Natural killer cell (primary cell): ENCODE measurements at regions not wholly inside any gene's neighbourhood (a gene's known extent, or its start where the extent isn't known, plus 50 kb on each side); places are given as distances from the start of the nearest gene placed in this dataset.

ENCODE experiments used
- ATAC-seq, 3 donors: fragments of 150-1000 bp in 2 of 3; fragments of 200-7000 bp in 1 of 3; cut with Tn5 transposase; 1 replicate in 1 of 3; 2 replicates in 2 of 3; pipeline ENCODE4 v1.10.0; 2021; ENCODE audit warnings: mild to moderate bottlenecking in 2 of 3, moderate library complexity in 2 of 3
- DNase-seq, 2 donors: peaks; one replicate each; pipeline versions ENCODE4 v3.0.0 to v3.0.0-alpha.2; 2013 to 2021; ENCODE audit warnings: mixed read lengths in 1 of 2
- H3K27ac ChIP-seq: one replicate; pipeline ENCODE4 v1.5.1; 2013; ENCODE audit warnings: mild to moderate bottlenecking, low read length
- H3K27me3 ChIP-seq: one replicate; pipeline ENCODE4 v1.6.1; 2013; ENCODE audit warnings: low read length; ENCODE audit not compliant: control insufficient read depth, insufficient read depth
- H3K36me3 ChIP-seq: one replicate; pipeline ENCODE4 v1.6.1; 2013; ENCODE audit warnings: low read length; ENCODE audit not compliant: control insufficient read depth, insufficient read depth
- H3K4me1 ChIP-seq: one replicate; pipeline ENCODE4 v1.6.1; 2013; ENCODE audit warnings: low read length; ENCODE audit not compliant: control insufficient read depth, insufficient read depth
- H3K4me3 ChIP-seq: one replicate; pipeline ENCODE4 v1.5.1; 2013; ENCODE audit warnings: low read length
- H3K9me3 ChIP-seq: one replicate; pipeline ENCODE4 v1.6.1; 2013; ENCODE audit warnings: low read length; ENCODE audit not compliant: control insufficient read depth, insufficient read depth
- H3K27ac Mint-ChIP-seq, 2 donors: one replicate each; pipeline ENCODE4 v1.8.0; 2022; ENCODE audit warnings: mild to moderate bottlenecking in 2 of 2, mixed read lengths in 2 of 2, moderate library complexity in 1 of 2
- H3K27me3 Mint-ChIP-seq, 2 donors: one replicate each; pipeline ENCODE4 v1.8.0; 2022; ENCODE audit warnings: low read depth in 2 of 2, mixed read lengths in 2 of 2
- H3K36me3 Mint-ChIP-seq: one replicate; pipeline ENCODE4 v1.8.0; 2022; ENCODE audit warnings: mixed read lengths
- H3K4me1 Mint-ChIP-seq, 2 donors: one replicate each; pipeline ENCODE4 v1.8.0; 2022; ENCODE audit warnings: mixed read lengths in 2 of 2
- H3K4me3 Mint-ChIP-seq: one replicate; pipeline ENCODE4 v1.8.0; 2022; ENCODE audit warnings: mild to moderate bottlenecking, moderate library complexity, mixed read lengths
- H3K9me3 Mint-ChIP-seq, 2 donors: one replicate each; pipeline ENCODE4 v1.8.0; 2022; ENCODE audit warnings: mixed read lengths in 2 of 2
- CTCF ChIP-seq: fragments of 200-600 bp; IDR thresholded peaks from one replicate; pipeline ENCODE4 v1.8.0; 2022; ENCODE audit warnings: antibody characterized with exemption
- WGBS: methylation state at CpG from one replicate; pipeline ENCODE4 v1.1.7; 2013; ENCODE audit warnings: missing lambda C conversion rate; ENCODE audit not compliant: insufficient coverage; 5-methylcytosine and 5-hydroxymethylcytosine counted together
- intact Hi-C: fragments of 100-400 bp; cut with micrococcal nuclease; formaldehyde crosslinking; loops from one replicate; pipeline ENCODE4 v1.14.2; 2022

- H3K4me1 Mint-ChIP-seq = no peaks in the 10 kb centered on the region
- no peak overlapping the region for H3K27ac ChIP-seq
- no peaks in the 10 kb centered on the region for H3K27me3 ChIP-seq
- TF ChIP-seq CTCF = no peak
- intact Hi-C loops = no loop called here
- no peaks in the 10 kb centered on the region for H3K36me3 Mint-ChIP-seq
- H3K27ac Mint-ChIP-seq = no peak overlapping the region
- 100% methylated on average over 1 of the region's 1 CpG for WGBS
- no peaks in the 10 kb centered on the region for H3K36me3 ChIP-seq
- H3K9me3 ChIP-seq = peaks cover 3% of the 10 kb centered on the region
- ATAC-seq (no peak), DNase-seq (no peak)
- H3K4me3 ChIP-seq = no peak overlapping the region
- H3K4me3 Mint-ChIP-seq = no peak overlapping the region
- no peaks in the 10 kb centered on the region for H3K27me3 Mint-ChIP-seq
- no peaks in the 10 kb centered on the region for H3K4me1 ChIP-seq
- H3K9me3 Mint-ChIP-seq = peaks cover 9 to 15% of the 10 kb centered on the region in 2 donors
Measured at GRCh38 chr2:117406443-117406842, 408.0 kb upstream of the DDX18 start.

DNA sequence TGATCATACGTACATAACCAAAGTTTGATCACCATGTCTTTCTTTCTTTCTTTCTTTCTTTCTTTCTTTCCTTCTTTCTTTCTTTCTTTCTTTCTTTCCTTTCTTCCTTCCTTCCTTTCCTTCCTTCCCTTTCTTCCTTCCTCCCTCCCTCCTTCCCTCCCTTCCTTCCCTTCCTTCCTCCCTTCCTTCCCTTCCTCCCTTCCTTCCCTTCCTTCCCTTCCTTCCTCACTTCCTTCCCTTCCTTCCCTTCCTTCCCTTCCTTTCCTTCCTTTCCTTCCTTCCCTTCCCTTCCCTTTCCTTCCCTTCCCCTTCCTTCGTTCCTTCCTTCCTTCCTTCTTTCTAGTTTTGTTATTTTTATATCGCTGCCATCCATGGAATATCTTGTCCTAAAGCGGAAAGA, 406.7 kb upstream of the DDX18 start:
- no peaks in the 10 kb centered on the region for H3K4me1 ChIP-seq
- peaks cover 3% of the 10 kb centered on the region for H3K9me3 ChIP-seq
- H3K27ac ChIP-seq = no peak overlapping the region
- H3K4me3 Mint-ChIP-seq = no peak overlapping the region
- no peak overlapping the region for H3K27ac Mint-ChIP-seq
- H3K9me3 Mint-ChIP-seq = peaks cover 14 to 15% of the 10 kb centered on the region in 2 donors
- H3K36me3 ChIP-seq = no peaks in the 10 kb centered on the region
- DNase-seq (no peak), ATAC-seq (no peak)
- no peaks in the 10 kb centered on the region for H3K4me1 Mint-ChIP-seq
- no peaks in the 10 kb centered on the region for H3K27me3 ChIP-seq
- intact Hi-C loops = no loop called here
- TF ChIP-seq CTCF = no peak
- no peaks in the 10 kb centered on the region for H3K36me3 Mint-ChIP-seq
- WGBS = 57% methylated on average over 4 of the region's 4 CpGs
- H3K27me3 Mint-ChIP-seq = no peaks in the 10 kb centered on the region
- no peak overlapping the region for H3K4me3 ChIP-seq

- no peak overlapping the region for H3K27ac ChIP-seq
- ATAC-seq (no peak), DNase-seq (no peak)
- H3K27me3 Mint-ChIP-seq = no peaks in the 10 kb centered on the region
- intact Hi-C loops = no loop called here
- no peaks in the 10 kb centered on the region for H3K27me3 ChIP-seq
- no peak for TF ChIP-seq CTCF
- H3K9me3 Mint-ChIP-seq = peaks cover 15 to 17% of the 10 kb centered on the region in 2 donors
- no peaks in the 10 kb centered on the region for H3K36me3 Mint-ChIP-seq
- H3K4me1 Mint-ChIP-seq = no peaks in the 10 kb centered on the region
- no peak overlapping the region for H3K27ac Mint-ChIP-seq
- H3K9me3 ChIP-seq = peaks cover 3% of the 10 kb centered on the region
- no peak overlapping the region for H3K4me3 Mint-ChIP-seq
- WGBS = 78% methylated on average over 4 of the region's 4 CpGs
- no peaks in the 10 kb centered on the region for H3K4me1 ChIP-seq
- H3K4me3 ChIP-seq = no peak overlapping the region
- no peaks in the 10 kb centered on the region for H3K36me3 ChIP-seq
Measured at GRCh38 chr2:117409443-117409842, 405.0 kb upstream of the DDX18 start.

- Mint-ChIP-seq H3K27me3 (no peaks in the 10 kb centered on the region), H3K9me3 (peaks cover 14% of the 10 kb centered on the region in 2 donors), H3K4me1 (no peaks in the 10 kb centered on the region), H3K36me3 (no peaks in the 10 kb centered on the region), H3K27ac (no peak overlapping the region), H3K4me3 (no peak overlapping the region)
- H3K9me3 ChIP-seq = no peaks in the 10 kb centered on the region
- H3K27me3 ChIP-seq = no peaks in the 10 kb centered on the region
- no peaks in the 10 kb centered on the region for H3K36me3 ChIP-seq
- H3K4me3 ChIP-seq = no peak overlapping the region
- no peak for TF ChIP-seq CTCF
- intact Hi-C loops = no loop called here
- WGBS = 70% methylated on average over 4 of the region's 4 CpGs
- no peaks in the 10 kb centered on the region for H3K4me1 ChIP-seq
- no peak for ATAC-seq
- no peak overlapping the region for H3K27ac ChIP-seq
- DNase-seq = no peak
Measured at GRCh38 chr2:117411983-117412382, 402.5 kb upstream of the DDX18 start.
